Right lobe of liver (tissue), 6 donors: ENCODE measurements at regions not wholly inside any gene's neighbourhood (a gene's known extent, or its start where the extent isn't known, plus 50 kb on each side); places are given as distances from the start of the nearest gene placed in this dataset.

ENCODE experiments used
- ATAC-seq, 4 donors: fragments of 200-7000 bp; cut with Tn5 transposase; one replicate each; pipeline ENCODE4 v1.9.1; 2020; ENCODE audit warnings: mild to moderate bottlenecking in 4 of 4, moderate library complexity in 4 of 4
- DNase-seq, 3 donors: peaks; one replicate each; pipeline ENCODE4 v3.0.0-alpha.2; 2020
- H3K27ac ChIP-seq, 3 donors: fragments of 200-600 bp; one replicate each; pipeline ENCODE4 v1.8.0; 2022
- H3K27me3 ChIP-seq, 2 donors: fragments of 200-600 bp; one replicate each; pipeline ENCODE4 v1.8.0; 2022
- H3K36me3 ChIP-seq, 4 donors: fragments of 200-600 bp; sonication (generic) in 1 of 4; one replicate each; pipeline versions ENCODE4 v1.5.1 to v1.8.0; 2017 to 2022; ENCODE audit warnings: control low read depth in 1 of 4
- H3K4me1 ChIP-seq, 4 donors: fragments of 200-600 bp; sonication (generic) in 1 of 4; one replicate each; pipeline versions ENCODE4 v1.5.1 to v1.8.0; 2017 to 2022; ENCODE audit warnings: control low read depth in 1 of 4
- H3K4me3 ChIP-seq, 3 donors: fragments of 200-600 bp; one replicate each; pipeline ENCODE4 v1.8.0; 2022
- H3K9me3 ChIP-seq, 4 donors: fragments of 200-600 bp; sonication (generic) in 1 of 4; one replicate each; pipeline versions ENCODE4 v1.5.1 to v1.8.0; 2017 to 2022; ENCODE audit warnings: control low read depth in 1 of 4
- POLR2A ChIP-seq: fragments of 450-650 bp; IDR thresholded peaks from one replicate; pipeline ENCODE4 v1.6.1; 2017; ENCODE audit warnings: antibody characterized with exemption, mild to moderate bottlenecking
- WGBS: methylation state at CpG from one replicate; pipeline ENCODE4 v1.1.6; 2018; ENCODE audit warnings: low coverage, low lambda C conversion rate; ENCODE audit not compliant: insufficient coverage; ENCODE audit errors: missing lambda C conversion rate; 5-methylcytosine and 5-hydroxymethylcytosine counted together
- intact Hi-C, 2 donors: fragments of 100-400 bp; cut with DNase I; formaldehyde crosslinking; loops; one replicate each; pipeline versions ENCODE4 v1.11.2 to v1.14.1; 2022
- TF ChIP-seq, protein P1 (sequence below), 4 donors: fragments of 200-600 bp in 3 of 4; fragments of 450-650 bp in 1 of 4; IDR thresholded peaks; one replicate each; pipeline versions ENCODE4 v1.5.1 to v1.8.0; 2016 to 2022; ENCODE audit warnings: antibody characterized with exemption in 4 of 4, mild to moderate bottlenecking in 2 of 4
- donor health status: DM: no; HTN: yes; CAD: no.
- donor health status: DM: no; HTN: no; CAD: no.
- donor health status: DM: no; HTN: no; CAD: no.
- donor health status: DM: no; HTN: yes; CAD: no.
- donor health status: DM: no; HTN: yes; CAD: no.

DNA sequence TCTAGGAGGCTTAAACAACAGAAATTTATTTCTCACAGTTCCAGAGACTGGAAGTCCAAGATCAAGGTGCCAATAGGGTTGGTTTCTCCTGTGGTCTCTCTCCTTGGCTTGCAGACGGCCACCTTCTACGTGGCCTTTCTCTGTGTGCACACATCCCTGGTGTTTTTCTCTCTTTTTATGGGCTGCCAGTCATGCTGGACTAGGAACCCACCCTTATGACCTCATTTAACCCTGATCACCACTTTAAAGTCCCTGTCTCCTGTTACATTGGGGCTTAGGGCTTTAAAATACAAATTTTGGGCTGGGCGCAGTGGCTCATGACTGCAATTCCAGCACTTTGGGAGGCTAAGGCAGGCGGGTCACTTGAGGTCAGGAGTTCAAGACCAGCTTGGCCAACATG is 157.1 kb downstream of the TLE1 start:
- Histone ChIP-seq H3K9me3 (no peaks in the 10 kb centered on the region), H3K27me3 (no peaks in the 10 kb centered on the region), H3K4me1 (peaks cover 0 to 28% (median 13%) of the 10 kb centered on the region in 4 donors), H3K36me3 (no peaks in the 10 kb centered on the region), H3K4me3 (no peak overlapping the region), H3K27ac (no peak overlapping the region)
- intact Hi-C loops, result loop anchor here in 1 of 2 donors (10.0 kb wide), 1 partner anchor 53 kb away; no protein-coding TSS in a partner anchor
- TF ChIP-seq POLR2A, result no peak
- TF ChIP-seq, protein P1, sequence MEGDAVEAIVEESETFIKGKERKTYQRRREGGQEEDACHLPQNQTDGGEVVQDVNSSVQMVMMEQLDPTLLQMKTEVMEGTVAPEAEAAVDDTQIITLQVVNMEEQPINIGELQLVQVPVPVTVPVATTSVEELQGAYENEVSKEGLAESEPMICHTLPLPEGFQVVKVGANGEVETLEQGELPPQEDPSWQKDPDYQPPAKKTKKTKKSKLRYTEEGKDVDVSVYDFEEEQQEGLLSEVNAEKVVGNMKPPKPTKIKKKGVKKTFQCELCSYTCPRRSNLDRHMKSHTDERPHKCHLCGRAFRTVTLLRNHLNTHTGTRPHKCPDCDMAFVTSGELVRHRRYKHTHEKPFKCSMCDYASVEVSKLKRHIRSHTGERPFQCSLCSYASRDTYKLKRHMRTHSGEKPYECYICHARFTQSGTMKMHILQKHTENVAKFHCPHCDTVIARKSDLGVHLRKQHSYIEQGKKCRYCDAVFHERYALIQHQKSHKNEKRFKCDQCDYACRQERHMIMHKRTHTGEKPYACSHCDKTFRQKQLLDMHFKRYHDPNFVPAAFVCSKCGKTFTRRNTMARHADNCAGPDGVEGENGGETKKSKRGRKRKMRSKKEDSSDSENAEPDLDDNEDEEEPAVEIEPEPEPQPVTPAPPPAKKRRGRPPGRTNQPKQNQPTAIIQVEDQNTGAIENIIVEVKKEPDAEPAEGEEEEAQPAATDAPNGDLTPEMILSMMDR (IDR thresholded peaks at IDR 0.05), result no peak
- DNase-seq (no peak), ATAC-seq (no peak)
- WGBS, result 88% methylated on average over 3 of the region's 4 CpGs

GRCh38 chr9:81531511-81531910 is 157.8 kb downstream of the TLE1 start:
- H3K9me3 ChIP-seq, result no peaks in the 10 kb centered on the region
- no peak for TF ChIP-seq POLR2A
- TF ChIP-seq, protein P1 (IDR thresholded peaks at IDR 0.05), result no peak
- intact Hi-C loops, result loop anchor here in 1 of 2 donors (10.0 kb wide), 1 partner anchor 53 kb away; no protein-coding TSS in a partner anchor
- peaks cover 0 to 22% (median 10%) of the 10 kb centered on the region in 4 donors for H3K4me1 ChIP-seq
- H3K36me3 ChIP-seq, result no peaks in the 10 kb centered on the region
- 50% methylated on average over 3 of the region's 6 CpGs for WGBS
- no peak overlapping the region for H3K4me3 ChIP-seq
- DNase-seq (no peak), ATAC-seq (no peak)
- H3K27ac ChIP-seq, result no peak overlapping the region
- no peaks in the 10 kb centered on the region for H3K27me3 ChIP-seq

DNA sequence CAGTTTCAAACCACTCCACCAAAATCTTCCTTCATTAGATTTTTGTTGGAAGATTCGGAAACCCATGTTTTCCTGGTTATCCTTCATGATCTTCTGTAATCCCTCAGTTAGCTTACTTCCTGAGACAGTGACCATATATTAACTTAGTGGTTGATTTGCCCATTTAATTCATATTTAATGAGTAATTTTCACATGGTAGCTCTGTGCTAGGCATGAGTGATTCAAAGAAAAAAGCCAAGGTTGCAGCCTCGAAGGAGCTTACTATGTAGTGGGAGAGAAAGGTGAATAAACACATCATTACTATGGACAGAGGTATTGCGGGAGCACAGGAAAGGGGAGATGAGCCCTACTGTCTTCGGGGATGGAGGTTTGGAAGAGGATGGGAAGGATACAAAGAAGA is 158.5 kb downstream of the TLE1 start:
- H3K27ac ChIP-seq, result no peak overlapping the region
- no peaks in the 10 kb centered on the region for H3K9me3 ChIP-seq
- WGBS, result 82% methylated on average over 4 of the region's 4 CpGs
- peaks cover 0 to 15% (median 7%) of the 10 kb centered on the region in 4 donors for H3K4me1 ChIP-seq
- no peaks in the 10 kb centered on the region for H3K27me3 ChIP-seq
- ATAC-seq (no peak), DNase-seq (no peak)
- no peak overlapping the region for H3K4me3 ChIP-seq
- TF ChIP-seq, protein P1 (IDR thresholded peaks at IDR 0.05), result no peak
- no peak for TF ChIP-seq POLR2A
- no peaks in the 10 kb centered on the region for H3K36me3 ChIP-seq
- intact Hi-C loops, result loop anchor here in 1 of 2 donors (10.0 kb wide), 1 partner anchor 54 kb away; no protein-coding TSS in a partner anchor

- H3K4me3 ChIP-seq, result no peak overlapping the region
- peak overlapping the region in 1 of 3 donors; percentile 16 for H3K27ac ChIP-seq
- WGBS, result 80% methylated on average over 5 of the region's 5 CpGs
- TF ChIP-seq, protein P1 (IDR thresholded peaks at IDR 0.05), result no peak
- TF ChIP-seq POLR2A, result no peak
- no peaks in the 10 kb centered on the region for H3K36me3 ChIP-seq
- no peak for DNase-seq
- H3K27me3 ChIP-seq, result no peaks in the 10 kb centered on the region
- intact Hi-C loops, result loop anchor here in 1 of 2 donors (10.0 kb wide), 1 partner anchor 54 kb away; no protein-coding TSS in a partner anchor
- H3K9me3 ChIP-seq, result no peaks in the 10 kb centered on the region
- peak in 2 of 4 donors; percentile 10 to 19 for ATAC-seq
- peaks cover 0 to 13% (median 6%) of the 10 kb centered on the region in 4 donors for H3K4me1 ChIP-seq
Observed at GRCh38 chr9:81530310-81530810, 159.0 kb downstream of the TLE1 start.
